Smooth muscle cell (in vitro differentiated cells): ENCODE measurements at regions not wholly inside any gene's neighbourhood (a gene's known extent, or its start where the extent isn't known, plus 50 kb on each side); places are given as distances from the start of the nearest gene placed in this dataset.
"Not testable (repeated sequence)": the region's sequence is repeated elsewhere in the genome, so short reads cannot be mapped to it uniquely, and the experiment has no call there.

Experiments
- DNase-seq: peaks from one replicate; lab custom pipeline; 2025; ENCODE audit not compliant: unreplicated experiment; lab: John Stamatoyannopoulos, UW
- H2AFZ ChIP-seq: fragments of 200-600 bp; sonication (generic); 2 replicates; pipeline ENCODE4 v1.6.0; 2016; ENCODE audit warnings: antibody characterized with exemption, low read depth, mild to moderate bottlenecking
- H3F3A ChIP-seq: fragments of 200-600 bp; sonication (generic); 2 replicates; pipeline ENCODE4 v1.6.0; 2017; ENCODE audit warnings: antibody characterized with exemption, low read depth
- H3K27ac ChIP-seq: fragments of 200-600 bp; sonication (generic); 2 replicates; pipeline ENCODE4 v1.5.1; 2016; ENCODE audit warnings: low read depth, mild to moderate bottlenecking
- H3K27me3 ChIP-seq: fragments of 200-600 bp; sonication (generic); 2 replicates; pipeline ENCODE4 v1.6.1; 2016; ENCODE audit warnings: low read depth, mild to moderate bottlenecking
- H3K36me3 ChIP-seq: fragments of 200-600 bp; sonication (generic); 2 replicates; pipeline ENCODE4 v1.5.1; 2016; ENCODE audit warnings: low read depth
- H3K4me1 ChIP-seq: fragments of 200-600 bp; sonication (generic); 2 replicates; pipeline ENCODE4 v1.5.1; 2016; ENCODE audit warnings: low read depth
- H3K4me2 ChIP-seq: fragments of 200-600 bp; sonication (generic); 2 replicates; pipeline ENCODE4 v1.6.0; 2016; ENCODE audit warnings: mild to moderate bottlenecking
- H3K4me3 ChIP-seq: fragments of 200-600 bp; sonication (generic); 2 replicates; pipeline ENCODE4 v1.5.1; 2016; ENCODE audit warnings: mild to moderate bottlenecking
- H3K79me2 ChIP-seq: fragments of 200-600 bp; sonication (generic); 2 replicates; pipeline ENCODE4 v1.6.0; 2016; ENCODE audit warnings: low read depth, mild to moderate bottlenecking
- H3K9ac ChIP-seq: fragments of 200-600 bp; sonication (generic); 2 replicates; pipeline ENCODE4 v1.6.0; 2016; ENCODE audit warnings: low read depth
- H3K9me3 ChIP-seq: fragments of 200-600 bp; sonication (generic); replicated peaks from 2 replicates; pipeline ENCODE4 v1.5.1; 2016; ENCODE audit warnings: low read depth
- H4K20me1 ChIP-seq: fragments of 200-600 bp; sonication (generic); 2 replicates; pipeline ENCODE4 v1.6.0; 2016; ENCODE audit warnings: low read depth
- CTCF ChIP-seq: fragments of 200-600 bp; sonication (generic); IDR thresholded peaks from 2 replicates; pipeline ENCODE4 v1.5.1; 2017; ENCODE audit warnings: borderline replicate concordance, mild to moderate bottlenecking, antibody characterized with exemption; ENCODE audit not compliant: insufficient read depth, poor library complexity, severe bottlenecking
- WGBS: methylation state at CpG from one replicate; pipeline ENCODE4 v1.1.7; 2016; ENCODE audit warnings: low lambda C conversion rate; 5-methylcytosine and 5-hydroxymethylcytosine counted together

GRCh38 chr10:114719311-114719710 lies 61.2 kb upstream of the ABLIM1 start:
- Histone ChIP-seq H3K4me2 (no peak overlapping the region), H3K4me1 (peaks cover 11% of the 10 kb centered on the region), H3K9ac (no peak overlapping the region), H3K9me3 (no peaks in the 10 kb centered on the region), H3K27ac (no peak overlapping the region), H4K20me1 (no peaks in the 10 kb centered on the region), H3K27me3 (no peaks in the 10 kb centered on the region), H3K4me3 (no peak overlapping the region), H3F3A (no peaks in the 10 kb centered on the region), H3K36me3 (no peaks in the 10 kb centered on the region), H3K79me2 (no peaks in the 10 kb centered on the region), H2AFZ (no peak overlapping the region)
- TF ChIP-seq CTCF = no peak
- 94% methylated on average over 3 of the region's 3 CpGs for WGBS
- DNase-seq = no peak

GRCh38 chr10:114720023-114720422 lies 61.9 kb upstream of the ABLIM1 start:
- not testable (repeated sequence) for H4K20me1 ChIP-seq, H3K27me3 ChIP-seq, H3K4me2 ChIP-seq, H3K79me2 ChIP-seq, DNase-seq, H3F3A ChIP-seq, H2AFZ ChIP-seq, H3K36me3 ChIP-seq, H3K9me3 ChIP-seq, H3K4me1 ChIP-seq, H3K4me3 ChIP-seq, H3K9ac ChIP-seq, H3K27ac ChIP-seq
- WGBS = 100% methylated on average over 1 of the region's 1 CpG

GRCh38 chr10:114720685-114721278 lies 62.7 kb upstream of the ABLIM1 start:
- Histone ChIP-seq H3K27ac (no peak overlapping the region), H3K79me2 (no peaks in the 10 kb centered on the region), H3K4me2 (no peak overlapping the region), H3K27me3 (no peaks in the 10 kb centered on the region), H4K20me1 (no peaks in the 10 kb centered on the region), H3K4me3 (no peak overlapping the region), H3K9me3 (no peaks in the 10 kb centered on the region), H3K9ac (no peak overlapping the region), H3K36me3 (no peaks in the 10 kb centered on the region), H3F3A (no peaks in the 10 kb centered on the region), H3K4me1 (no peaks in the 10 kb centered on the region), H2AFZ (no peak overlapping the region)
- DNase-seq = no peak
- WGBS = 77% methylated on average over 4 of the region's 4 CpGs
- no peak for TF ChIP-seq CTCF

- DNase-seq = not testable (repeated sequence)
- WGBS = 82% methylated on average over 3 of the region's 3 CpGs
Measured at GRCh38 chr10:114722136-114722535, 64.1 kb upstream of the ABLIM1 start.

GRCh38 chr10:114723361-114723760 lies 65.3 kb upstream of the ABLIM1 start:
- no peak overlapping the region for H3K4me2 ChIP-seq
- no peak for TF ChIP-seq CTCF
- 89% methylated on average over 1 of the region's 1 CpG for WGBS

More at GRCh38 chr10:114722136-114722535, 64.1 kb upstream of the ABLIM1 start:
- H3K79me2 ChIP-seq, H2AFZ ChIP-seq, H3K4me1 ChIP-seq, H3K27me3 ChIP-seq, H4K20me1 ChIP-seq, H3K27ac ChIP-seq, H3K9me3 ChIP-seq, H3K9ac ChIP-seq, H3K4me2 ChIP-seq, H3F3A ChIP-seq, H3K4me3 ChIP-seq, H3K36me3 ChIP-seq: not testable (repeated sequence)

More at GRCh38 chr10:114723361-114723760, 65.3 kb upstream of the ABLIM1 start:
- H3K36me3 ChIP-seq = no peaks in the 10 kb centered on the region
- H3K9ac ChIP-seq = no peak overlapping the region
- no peak overlapping the region for H3K27ac ChIP-seq
- no peak for DNase-seq
- no peaks in the 10 kb centered on the region for H3K4me1 ChIP-seq
- H3K9me3 ChIP-seq = no peaks in the 10 kb centered on the region
- H3F3A ChIP-seq = no peaks in the 10 kb centered on the region
- no peaks in the 10 kb centered on the region for H3K79me2 ChIP-seq
- no peak overlapping the region for H2AFZ ChIP-seq
- H3K4me3 ChIP-seq = no peak overlapping the region
- no peaks in the 10 kb centered on the region for H4K20me1 ChIP-seq
- no peaks in the 10 kb centered on the region for H3K27me3 ChIP-seq
